SK-N-SH (cell line): ENCODE measurements at regions not wholly inside any gene's neighbourhood (a gene's known extent, or its start where the extent isn't known, plus 50 kb on each side); places are given as distances from the start of the nearest gene placed in this dataset.
A peak's percentile ranks its signal among the peaks of the same experiment; 100 is the strongest.
"Not testable (repeated sequence)": the region's sequence is repeated elsewhere in the genome, so short reads cannot be mapped to it uniquely, and the experiment has no call there.

Experiments used
- CTCF ChIA-PET: fragments of 300-600, 350-600 bp; formaldehyde crosslinking; extraction: SDS; loops from one replicate; lab custom pipeline; 2021; lab: Yijun Ruan, JAX
- POLR2A ChIA-PET: fragments of 350-600 bp; sonication (Branson Sonifier 250); formaldehyde crosslinking; extraction: SDS; loops from one replicate; lab custom pipeline; 2020; ENCODE audit warnings: antibody characterized with exemption, inconsistent platforms; lab: Yijun Ruan, JAX
- DNase-seq: peaks from one replicate; pipeline ENCODE4 v3.0.0; 2012
- H2AFZ ChIP-seq: fragments of 200-600 bp; sonication (generic); 2 replicates; pipeline ENCODE4 v1.8.1; 2016; ENCODE audit warnings: antibody characterized with exemption, mild to moderate bottlenecking, low read depth
- H3F3A ChIP-seq: fragments of 200-600 bp; sonication (generic); replicated peaks from 2 replicates; pipeline ENCODE3; 2016; ENCODE audit warnings: antibody characterized with exemption, mild to moderate bottlenecking; ENCODE audit not compliant: insufficient read depth
- H3K27ac ChIP-seq, 2 experiments: fragments of 200-500 bp in 1 of 2; fragments of 200-600 bp in 1 of 2; sonication (Bioruptor generic) in 1 of 2; sonication (generic), shearing (Covaris generic) in 1 of 2; 2 replicates each; pipeline versions ENCODE4 v1.5.1 to v1.6.1; 2014 to 2016; ENCODE audit warnings: low read depth in 2 of 2, inconsistent platforms in 1 of 2, low read length in 1 of 2, mild to moderate bottlenecking in 1 of 2, mixed read lengths in 1 of 2
- H3K27me3 ChIP-seq: fragments of 200-600 bp; sonication (generic), shearing (Covaris generic); 2 replicates; pipeline ENCODE4 v1.6.1; 2016; ENCODE audit warnings: mixed run types; ENCODE audit not compliant: insufficient read depth
- H3K36me3 ChIP-seq, 2 experiments: fragments of 200-500 bp in 1 of 2; fragments of 200-600 bp in 1 of 2; sonication (Bioruptor generic) in 1 of 2; sonication (generic) in 1 of 2; replicated peaks in 1 of 2; 2 replicates each; pipeline versions ENCODE3 to v1.5.1; 2014 to 2016; ENCODE audit warnings: low read length in 1 of 2, mild to moderate bottlenecking in 1 of 2; ENCODE audit not compliant: insufficient read depth in 2 of 2, control insufficient read depth in 1 of 2
- H3K4me1 ChIP-seq, 2 experiments: fragments of 200-500 bp in 1 of 2; fragments of 200-600 bp in 1 of 2; sonication (Bioruptor generic) in 1 of 2; sonication (generic), shearing (Covaris generic) in 1 of 2; 2 replicates each; pipeline versions ENCODE4 v1.5.1 to v1.6.1; 2014 to 2016; ENCODE audit warnings: low read depth in 1 of 2, low read length in 1 of 2, mixed run types in 1 of 2; ENCODE audit not compliant: insufficient read depth in 2 of 2, control insufficient read depth in 1 of 2
- H3K4me2 ChIP-seq: fragments of 200-600 bp; sonication (generic), shearing (Covaris generic); 2 replicates; pipeline ENCODE4 v1.6.1; 2017; ENCODE audit warnings: mixed run types
- H3K4me3 ChIP-seq, 2 experiments: fragments of 200-500 bp in 1 of 2; fragments of 200-600 bp in 1 of 2; sonication (Bioruptor generic) in 1 of 2; sonication (generic), shearing (Covaris generic) in 1 of 2; 2 replicates each; pipeline versions ENCODE4 v1.5.1 to v1.8.1; 2014 to 2016; ENCODE audit warnings: low read depth in 2 of 2, inconsistent platforms in 1 of 2, low read length in 1 of 2, mild to moderate bottlenecking in 1 of 2, mixed read lengths in 1 of 2, moderate library complexity in 1 of 2
- H3K79me2 ChIP-seq: fragments of 200-600 bp; sonication (generic); 2 replicates; pipeline ENCODE4 v1.8.1; 2017; ENCODE audit warnings: mild to moderate bottlenecking; ENCODE audit not compliant: insufficient read depth
- H3K9ac ChIP-seq: fragments of 200-600 bp; sonication (generic); 2 replicates; pipeline ENCODE4 v1.6.1; 2017; ENCODE audit warnings: mixed run types
- H3K9me2 ChIP-seq: fragments of 200-600 bp; sonication (generic); 2 replicates; pipeline ENCODE4 v1.6.1; 2017; ENCODE audit warnings: mixed run types
- H3K9me3 ChIP-seq: fragments of 200-600 bp; sonication (generic); 2 replicates; pipeline ENCODE4 v1.6.1; 2017; ENCODE audit warnings: mixed run types, mild to moderate bottlenecking, moderate library complexity
- H4K20me1 ChIP-seq: fragments of 200-600 bp; sonication (generic); 2 replicates; pipeline ENCODE4 v1.6.1; 2017; ENCODE audit warnings: mild to moderate bottlenecking, mixed run types; ENCODE audit not compliant: insufficient read depth
- FOSL2 ChIP-seq: IDR thresholded peaks from 2 replicates; pipeline ENCODE4 v1.4.0; 2012; ENCODE audit warnings: low read depth, mild to moderate bottlenecking, moderate library complexity, borderline replicate concordance
- GATA2 ChIP-seq: sonication (generic); formaldehyde crosslinking; IDR thresholded peaks from 2 replicates; pipeline ENCODE4 v1.5.0; 2020; ENCODE audit warnings: mild to moderate bottlenecking, missing genetic modification reagents
- WGBS: methylation state at CpG from one replicate; pipeline ENCODE4 v1.1.6; 2017; ENCODE audit warnings: low lambda C conversion rate; 5-methylcytosine and 5-hydroxymethylcytosine counted together

DNA sequence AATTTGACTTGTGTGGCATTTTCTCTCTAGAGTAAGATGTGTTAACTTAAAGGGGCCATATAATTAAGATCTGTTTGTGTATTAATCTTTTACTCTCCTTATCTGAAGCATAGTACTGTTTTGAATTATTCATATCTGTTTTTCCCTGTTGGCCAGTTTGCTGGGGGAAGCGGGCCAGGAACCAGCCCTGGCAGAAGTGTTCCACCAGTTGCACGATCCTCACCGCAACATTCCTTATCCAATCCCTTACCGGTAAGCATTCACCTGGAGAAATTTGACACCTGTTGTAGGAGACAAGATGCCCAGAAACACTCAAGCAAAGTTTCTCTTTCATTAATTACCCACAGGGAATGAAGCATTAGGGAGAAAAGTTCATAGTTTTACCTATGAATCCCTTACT is 92.2 kb upstream of the GARIN1A start:
- H3K9ac ChIP-seq, H3K27me3 ChIP-seq, DNase-seq, H3K9me3 ChIP-seq, H3K4me1 ChIP-seq, POLR2A ChIA-PET, H3K4me2 ChIP-seq, H3K4me3 ChIP-seq, H3K9me2 ChIP-seq, H2AFZ ChIP-seq, CTCF ChIA-PET: not testable (repeated sequence)
- TF ChIP-seq GATA2 = peak; percentile 37; the same call in 1 of the 2 replicates
- H3K79me2 ChIP-seq = peaks cover 42% of the 10 kb centered on the region
- H4K20me1 ChIP-seq = peaks cover 18% of the 10 kb centered on the region
- H3F3A ChIP-seq = peaks cover 18% of the 10 kb centered on the region
- peak overlapping the region in 1 of 2 experiments; percentile 8; a peak in 1 of 4 replicates for H3K27ac ChIP-seq
- H3K36me3 ChIP-seq = peaks cover 16 to 46% of the 10 kb centered on the region in 2 experiments
- WGBS = 75% methylated on average over 4 of the region's 4 CpGs

DNA sequence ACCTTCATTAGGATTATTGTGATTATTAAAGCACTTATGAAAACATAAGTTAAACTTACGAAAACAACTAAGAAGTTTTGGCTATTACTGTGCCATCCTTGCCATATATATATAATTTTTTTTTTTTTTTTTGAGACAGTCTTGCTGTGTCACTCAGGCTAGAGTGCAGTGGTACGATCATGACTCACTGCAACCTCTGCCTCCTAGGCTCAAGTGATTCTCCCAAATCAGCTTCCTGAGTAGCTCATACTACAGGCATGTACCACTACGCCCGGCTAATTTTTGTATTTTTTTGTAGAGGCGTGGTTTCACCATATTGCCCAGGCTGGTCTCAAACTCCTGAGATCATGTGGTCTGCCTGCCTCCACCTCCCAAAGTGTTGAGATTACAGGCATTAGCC is 91.0 kb upstream of the GARIN1A start:
- POLR2A ChIA-PET = not testable (repeated sequence)

DNA sequence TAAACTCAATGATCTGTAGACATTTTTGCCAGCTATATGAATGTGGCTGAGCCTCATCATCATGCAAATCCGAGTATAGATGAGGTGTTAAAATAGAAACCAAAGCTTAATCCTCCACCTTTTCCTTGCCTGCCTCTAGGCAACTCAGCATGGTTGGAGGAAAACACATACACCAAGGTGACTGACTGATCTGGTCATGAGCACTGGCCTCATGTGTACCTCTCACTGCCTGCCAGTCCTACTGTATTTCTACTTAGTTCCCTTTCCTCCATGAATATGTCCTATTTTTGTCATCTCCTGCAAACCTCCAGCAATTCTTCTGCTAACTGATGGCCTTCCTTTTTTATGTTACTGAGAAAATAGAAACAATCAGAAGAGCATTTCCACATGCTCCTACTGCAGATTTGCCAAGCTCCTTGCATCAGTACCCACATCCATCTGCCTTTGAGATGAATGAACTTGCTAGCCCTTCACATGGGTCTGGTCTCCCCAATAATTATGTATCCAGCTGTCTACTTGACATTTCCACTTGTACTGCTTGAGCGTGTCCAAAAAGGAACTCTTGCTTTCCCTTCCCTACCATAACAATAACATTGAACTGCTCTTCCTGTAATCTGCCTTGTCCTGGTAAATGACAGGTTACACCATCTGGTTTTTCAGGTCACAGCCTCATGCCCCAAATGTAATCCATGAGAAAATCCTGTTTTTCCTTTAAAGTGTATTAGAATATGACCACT is 90.1 kb upstream of the GARIN1A start:
- H3F3A ChIP-seq = peaks cover 25% of the 10 kb centered on the region
- H3K4me3 ChIP-seq, H4K20me1 ChIP-seq, POLR2A ChIA-PET, H2AFZ ChIP-seq, CTCF ChIA-PET, H3K27ac ChIP-seq, H3K27me3 ChIP-seq, DNase-seq, H3K9me3 ChIP-seq, H3K9ac ChIP-seq, H3K9me2 ChIP-seq, H3K4me1 ChIP-seq, H3K4me2 ChIP-seq: not testable (repeated sequence)
- 97% methylated on average over 2 of the region's 2 CpGs for WGBS
- H3K36me3 ChIP-seq = peaks cover 13 to 56% of the 10 kb centered on the region in 2 experiments
- H3K79me2 ChIP-seq = peaks cover 44% of the 10 kb centered on the region

More for the DNA sequence above, 91.0 kb upstream of the GARIN1A start:
- peaks cover 21% of the 10 kb centered on the region for H3F3A ChIP-seq
- H4K20me1 ChIP-seq, H3K27me3 ChIP-seq, H2AFZ ChIP-seq, H3K4me1 ChIP-seq, CTCF ChIA-PET, H3K9me3 ChIP-seq, H3K4me2 ChIP-seq, H3K9ac ChIP-seq, H3K4me3 ChIP-seq, DNase-seq, H3K9me2 ChIP-seq: not testable (repeated sequence)
- WGBS = 62% methylated on average over 5 of the region's 5 CpGs
- H3K79me2 ChIP-seq = peaks cover 37% of the 10 kb centered on the region
- peaks cover 13 to 47% of the 10 kb centered on the region in 2 experiments for H3K36me3 ChIP-seq
- H3K27ac ChIP-seq = peak overlapping the region in 1 of 2 experiments; percentile 42; a peak in 2 of 4 replicates
- TF ChIP-seq FOSL2 = peak; percentile 43; the same call in 1 of the 2 replicates

DNA sequence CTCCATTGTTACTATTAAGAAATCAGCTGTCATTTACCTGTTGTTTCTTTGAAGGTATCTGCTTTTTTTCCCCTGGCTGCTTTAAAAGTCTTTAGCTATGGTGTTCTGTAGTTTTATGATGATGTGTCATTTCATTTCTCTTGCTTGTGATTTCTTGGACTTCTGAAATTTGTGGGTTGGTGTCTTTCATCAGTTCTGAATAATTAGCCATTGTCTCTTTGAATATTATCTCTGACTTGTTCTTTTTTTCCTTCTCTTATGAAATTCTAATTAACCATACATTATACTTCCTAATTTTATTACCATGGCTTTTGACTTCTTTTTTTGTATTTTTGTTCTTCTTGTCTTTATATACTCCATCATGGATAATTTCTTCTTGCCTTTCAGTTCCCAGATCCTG is 85.4 kb upstream of the GARIN1A start:
- H3K27ac ChIP-seq, DNase-seq, H3F3A ChIP-seq, H3K9ac ChIP-seq, H3K4me1 ChIP-seq, H3K9me3 ChIP-seq, H3K27me3 ChIP-seq, H2AFZ ChIP-seq, H3K9me2 ChIP-seq, POLR2A ChIA-PET, H3K4me2 ChIP-seq, CTCF ChIA-PET, H4K20me1 ChIP-seq, H3K4me3 ChIP-seq: not testable (repeated sequence)
- Histone ChIP-seq H3K36me3 (peaks cover 10 to 65% of the 10 kb centered on the region in 2 experiments), H3K79me2 (peaks cover 68% of the 10 kb centered on the region)
